ENCODE measurements at regions not wholly inside any gene's neighbourhood (a gene's known extent, or its start where the extent isn't known, plus 50 kb on each side); places are given as distances from the start of the nearest gene placed in this dataset.

GRCh38 chr12:115470526-115470925, 786.6 kb upstream of the TBX3 start:
- no peaks in the 10 kb centered on the region for H3K4me1 ChIP-seq
- no peaks in the 10 kb centered on the region for H3K9me3 ChIP-seq
- TF ChIP-seq, protein P1, sequence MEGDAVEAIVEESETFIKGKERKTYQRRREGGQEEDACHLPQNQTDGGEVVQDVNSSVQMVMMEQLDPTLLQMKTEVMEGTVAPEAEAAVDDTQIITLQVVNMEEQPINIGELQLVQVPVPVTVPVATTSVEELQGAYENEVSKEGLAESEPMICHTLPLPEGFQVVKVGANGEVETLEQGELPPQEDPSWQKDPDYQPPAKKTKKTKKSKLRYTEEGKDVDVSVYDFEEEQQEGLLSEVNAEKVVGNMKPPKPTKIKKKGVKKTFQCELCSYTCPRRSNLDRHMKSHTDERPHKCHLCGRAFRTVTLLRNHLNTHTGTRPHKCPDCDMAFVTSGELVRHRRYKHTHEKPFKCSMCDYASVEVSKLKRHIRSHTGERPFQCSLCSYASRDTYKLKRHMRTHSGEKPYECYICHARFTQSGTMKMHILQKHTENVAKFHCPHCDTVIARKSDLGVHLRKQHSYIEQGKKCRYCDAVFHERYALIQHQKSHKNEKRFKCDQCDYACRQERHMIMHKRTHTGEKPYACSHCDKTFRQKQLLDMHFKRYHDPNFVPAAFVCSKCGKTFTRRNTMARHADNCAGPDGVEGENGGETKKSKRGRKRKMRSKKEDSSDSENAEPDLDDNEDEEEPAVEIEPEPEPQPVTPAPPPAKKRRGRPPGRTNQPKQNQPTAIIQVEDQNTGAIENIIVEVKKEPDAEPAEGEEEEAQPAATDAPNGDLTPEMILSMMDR (IDR thresholded peaks at IDR 0.05 in 4 of 5, conservative IDR thresholded peaks at IDR 0.05 in 1 of 5): no peak
- TF ChIP-seq POLR2A (IDR thresholded peaks at IDR 0.05): no peak
- H3K4me3 ChIP-seq: no peak overlapping the region
- ATAC-seq (no peak), DNase-seq (no peak)
- intact Hi-C loops (cut with DNase I; ENCODE audit: low total_unique reads) (no loop called here), in situ Hi-C loops (cut with MboI; ENCODE audit: low sequenced_read_pairs in 4 of 4) (no loop called here)
- no peaks in the 10 kb centered on the region for H3K36me3 ChIP-seq
- no peaks in the 10 kb centered on the region for H3K27me3 ChIP-seq
- H3K27ac ChIP-seq: no peak overlapping the region

- TF ChIP-seq POLR2A (IDR thresholded peaks at IDR 0.05): no peak
- TF ChIP-seq, protein P1 (IDR thresholded peaks at IDR 0.05 in 4 of 5, conservative IDR thresholded peaks at IDR 0.05 in 1 of 5): no peak
- H3K27me3 ChIP-seq: no peaks in the 10 kb centered on the region
- ATAC-seq (no peak), DNase-seq (no peak)
- no peak overlapping the region for H3K27ac ChIP-seq
- H3K9me3 ChIP-seq: no peaks in the 10 kb centered on the region
- H3K4me3 ChIP-seq: no peak overlapping the region
- no peaks in the 10 kb centered on the region for H3K4me1 ChIP-seq
- in situ Hi-C loops (cut with MboI; ENCODE audit: low sequenced_read_pairs in 4 of 4) (no loop called here), intact Hi-C loops (cut with DNase I; ENCODE audit: low total_unique reads) (no loop called here)
- H3K36me3 ChIP-seq: no peaks in the 10 kb centered on the region
These were observed 784.1 kb upstream of the TBX3 start for GRCh38 chr12:115468087-115468510.

GRCh38 chr12:115467531-115467930, 783.6 kb upstream of the TBX3 start:
- no peaks in the 10 kb centered on the region for H3K4me1 ChIP-seq
- DNase-seq (no peak), ATAC-seq (no peak)
- intact Hi-C loops (cut with DNase I; ENCODE audit: low total_unique reads) (no loop called here), in situ Hi-C loops (cut with MboI; ENCODE audit: low sequenced_read_pairs in 4 of 4) (no loop called here)
- no peaks in the 10 kb centered on the region for H3K27me3 ChIP-seq
- no peaks in the 10 kb centered on the region for H3K36me3 ChIP-seq
- no peak overlapping the region for H3K27ac ChIP-seq
- no peaks in the 10 kb centered on the region for H3K9me3 ChIP-seq
- TF ChIP-seq POLR2A (IDR thresholded peaks at IDR 0.05): no peak
- TF ChIP-seq, protein P1 (IDR thresholded peaks at IDR 0.05 in 4 of 5, conservative IDR thresholded peaks at IDR 0.05 in 1 of 5): no peak
- H3K4me3 ChIP-seq: no peak overlapping the region

DNA sequence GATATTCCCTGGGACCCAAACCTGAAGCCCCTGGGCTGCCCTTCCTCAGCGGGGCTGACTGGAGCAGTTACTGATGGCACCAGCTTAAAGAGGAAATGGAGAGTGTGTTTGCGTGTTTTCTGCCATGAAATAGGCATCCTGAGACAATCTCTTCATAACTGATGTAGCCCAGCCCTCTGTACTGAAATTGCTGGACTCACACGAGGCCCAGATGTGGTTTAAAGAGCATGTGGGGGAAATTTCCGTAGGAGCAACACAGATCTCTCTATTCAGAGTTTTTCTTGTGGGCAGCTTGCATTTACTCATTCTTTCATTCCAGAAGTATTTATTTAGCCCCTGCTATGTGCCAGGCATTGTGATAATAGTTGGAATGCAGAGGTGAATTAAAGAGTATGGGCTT, 782.1 kb upstream of the TBX3 start:
- ATAC-seq (no peak), DNase-seq (no peak)
- Histone ChIP-seq H3K9me3 (no peaks in the 10 kb centered on the region), H3K4me3 (no peak overlapping the region), H3K27me3 (no peaks in the 10 kb centered on the region), H3K27ac (no peak overlapping the region), H3K4me1 (no peaks in the 10 kb centered on the region), H3K36me3 (no peaks in the 10 kb centered on the region)
- in situ Hi-C loops (cut with MboI; ENCODE audit: low sequenced_read_pairs in 4 of 4): no loop called here
- intact Hi-C loops (cut with DNase I; ENCODE audit: low total_unique reads): no loop called here
- TF ChIP-seq, protein P1 (IDR thresholded peaks at IDR 0.05 in 4 of 5, conservative IDR thresholded peaks at IDR 0.05 in 1 of 5): no peak
- no peak for TF ChIP-seq POLR2A (IDR thresholded peaks at IDR 0.05)

- in situ Hi-C loops (cut with MboI; ENCODE audit: low sequenced_read_pairs in 4 of 4) (no loop called here), intact Hi-C loops (cut with DNase I; ENCODE audit: low total_unique reads) (no loop called here)
- DNase-seq: no peak
- no peak overlapping the region for H3K27ac ChIP-seq
- no peak overlapping the region for H3K4me3 ChIP-seq
- no peaks in the 10 kb centered on the region for H3K9me3 ChIP-seq
- H3K36me3 ChIP-seq: no peaks in the 10 kb centered on the region
- no peaks in the 10 kb centered on the region for H3K27me3 ChIP-seq
- no peaks in the 10 kb centered on the region for H3K4me1 ChIP-seq
- TF ChIP-seq, protein P1 (IDR thresholded peaks at IDR 0.05 in 4 of 5, conservative IDR thresholded peaks at IDR 0.05 in 1 of 5): no peak
- TF ChIP-seq POLR2A (IDR thresholded peaks at IDR 0.05): no peak
- ATAC-seq: no peak
These were observed 780.7 kb upstream of the TBX3 start for GRCh38 chr12:115464661-115465060.

All from gastrocnemius medialis (tissue), 4 donors.